ENCODE measurements at regions not wholly inside any gene's neighbourhood (a gene's known extent, or its start where the extent isn't known, plus 50 kb on each side); places are given as distances from the start of the nearest gene placed in this dataset.
A peak's percentile ranks its signal among the peaks of the same experiment; 100 is the strongest.

DNA sequence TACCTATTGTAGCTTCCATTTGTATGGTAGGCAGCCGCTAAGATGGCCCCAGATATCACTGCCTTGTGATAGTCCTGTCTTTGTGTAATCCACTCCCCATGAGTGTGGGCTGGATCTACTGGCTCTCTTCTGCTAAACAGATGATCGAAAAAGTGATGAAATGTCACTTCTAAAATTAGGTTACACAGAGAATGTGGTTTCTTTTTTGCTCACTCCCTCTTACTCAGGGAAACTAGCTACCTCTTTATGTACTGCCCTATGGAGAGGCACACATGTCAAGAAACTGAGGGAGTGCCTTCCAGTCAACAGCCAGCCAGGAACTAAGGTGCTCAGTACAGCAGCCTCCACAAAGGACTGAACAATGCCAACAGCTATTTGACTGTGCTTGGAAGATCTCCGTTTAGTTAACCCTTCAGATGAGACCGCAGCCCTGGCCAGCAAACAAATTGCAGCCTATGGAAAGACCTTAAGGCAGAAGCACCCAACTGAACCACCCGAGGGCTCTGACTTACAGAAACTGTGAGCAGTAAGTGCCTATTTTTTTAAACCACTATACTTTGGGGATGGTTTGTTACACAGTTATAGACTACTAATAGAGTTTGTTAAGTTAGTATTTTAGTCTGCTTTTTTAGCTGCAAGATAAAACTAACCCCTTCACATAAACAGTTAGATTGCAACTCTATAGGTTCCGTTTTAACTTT, 113.2 kb upstream of the MAF start:
- Histone ChIP-seq H3K9me3 (ENCODE audit: low read depth) (no peaks in the 10 kb centered on the region), H3K36me3 (no peaks in the 10 kb centered on the region), H3K4me3 (no peak overlapping the region), H3K27me3 (no peaks in the 10 kb centered on the region), H3K4me1 (ENCODE audit: low read depth) (peaks cover 13% of the 10 kb centered on the region), H3K27ac (no peak overlapping the region)
- TF ChIP-seq, protein P1, sequence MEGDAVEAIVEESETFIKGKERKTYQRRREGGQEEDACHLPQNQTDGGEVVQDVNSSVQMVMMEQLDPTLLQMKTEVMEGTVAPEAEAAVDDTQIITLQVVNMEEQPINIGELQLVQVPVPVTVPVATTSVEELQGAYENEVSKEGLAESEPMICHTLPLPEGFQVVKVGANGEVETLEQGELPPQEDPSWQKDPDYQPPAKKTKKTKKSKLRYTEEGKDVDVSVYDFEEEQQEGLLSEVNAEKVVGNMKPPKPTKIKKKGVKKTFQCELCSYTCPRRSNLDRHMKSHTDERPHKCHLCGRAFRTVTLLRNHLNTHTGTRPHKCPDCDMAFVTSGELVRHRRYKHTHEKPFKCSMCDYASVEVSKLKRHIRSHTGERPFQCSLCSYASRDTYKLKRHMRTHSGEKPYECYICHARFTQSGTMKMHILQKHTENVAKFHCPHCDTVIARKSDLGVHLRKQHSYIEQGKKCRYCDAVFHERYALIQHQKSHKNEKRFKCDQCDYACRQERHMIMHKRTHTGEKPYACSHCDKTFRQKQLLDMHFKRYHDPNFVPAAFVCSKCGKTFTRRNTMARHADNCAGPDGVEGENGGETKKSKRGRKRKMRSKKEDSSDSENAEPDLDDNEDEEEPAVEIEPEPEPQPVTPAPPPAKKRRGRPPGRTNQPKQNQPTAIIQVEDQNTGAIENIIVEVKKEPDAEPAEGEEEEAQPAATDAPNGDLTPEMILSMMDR (IDR thresholded peaks at IDR 0.05; ENCODE audit: low read depth, low read length): no peak
- no peak for DNase-seq (ENCODE audit: low read depth in 1 of 2, low spot score in 1 of 2)

DNA sequence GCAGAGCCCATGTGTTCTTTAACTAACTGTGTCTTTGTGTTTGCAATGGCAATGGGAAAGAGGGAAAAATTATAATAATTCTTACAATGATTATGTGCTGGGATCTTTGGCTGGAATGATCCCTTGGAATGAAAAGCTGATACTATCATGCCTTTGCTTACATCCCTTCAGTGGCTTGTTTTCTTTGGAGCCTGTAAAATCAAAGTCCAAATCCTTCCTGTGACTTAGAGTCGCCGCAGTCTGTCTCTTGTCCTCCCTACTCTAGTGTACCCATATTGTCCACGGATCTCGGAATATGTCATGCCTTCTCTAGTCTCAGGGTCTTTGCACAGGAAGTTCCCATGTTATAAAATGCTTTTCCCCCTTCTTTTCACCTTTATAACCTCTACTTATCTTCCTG, 111.7 kb upstream of the MAF start:
- Histone ChIP-seq H3K36me3 (no peaks in the 10 kb centered on the region), H3K27me3 (no peaks in the 10 kb centered on the region), H3K27ac (no peak overlapping the region), H3K4me1 (ENCODE audit: low read depth) (peaks cover 10% of the 10 kb centered on the region), H3K4me3 (no peak overlapping the region), H3K9me3 (ENCODE audit: low read depth) (no peaks in the 10 kb centered on the region)
- TF ChIP-seq, protein P1 (IDR thresholded peaks at IDR 0.05; ENCODE audit: low read depth, low read length): no peak
- DNase-seq (ENCODE audit: low read depth in 1 of 2, low spot score in 1 of 2): no peak

DNA sequence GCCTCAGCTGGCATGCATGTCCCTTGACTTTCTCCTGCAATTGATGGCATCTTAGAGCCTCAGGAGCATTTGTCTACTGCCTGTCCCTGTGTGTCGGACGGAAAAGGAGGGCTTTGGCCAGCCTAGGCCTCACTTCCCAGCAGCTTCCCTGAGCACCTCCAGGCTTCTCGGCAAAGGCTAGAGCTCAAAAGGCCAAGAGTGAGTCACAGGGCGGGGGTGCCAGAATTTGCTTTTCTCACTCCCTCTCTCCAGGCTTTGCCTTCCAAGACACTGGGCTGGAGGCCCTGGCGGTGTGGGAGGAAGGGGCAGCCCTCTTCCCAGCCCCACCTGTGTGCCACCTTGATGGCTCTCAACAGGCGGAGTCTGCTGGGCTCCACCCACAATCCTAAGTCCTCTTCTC, 107.3 kb upstream of the MAF start:
- Histone ChIP-seq H3K4me1 (ENCODE audit: low read depth) (no peaks in the 10 kb centered on the region), H3K36me3 (no peaks in the 10 kb centered on the region), H3K4me3 (no peak overlapping the region), H3K9me3 (ENCODE audit: low read depth) (no peaks in the 10 kb centered on the region), H3K27ac (no peak overlapping the region), H3K27me3 (no peaks in the 10 kb centered on the region)
- TF ChIP-seq, protein P1 (IDR thresholded peaks at IDR 0.05; ENCODE audit: low read depth, low read length): no peak
- DNase-seq (ENCODE audit: low read depth in 1 of 2, low spot score in 1 of 2): peak in 1 of 2 donors; percentile 5

DNA sequence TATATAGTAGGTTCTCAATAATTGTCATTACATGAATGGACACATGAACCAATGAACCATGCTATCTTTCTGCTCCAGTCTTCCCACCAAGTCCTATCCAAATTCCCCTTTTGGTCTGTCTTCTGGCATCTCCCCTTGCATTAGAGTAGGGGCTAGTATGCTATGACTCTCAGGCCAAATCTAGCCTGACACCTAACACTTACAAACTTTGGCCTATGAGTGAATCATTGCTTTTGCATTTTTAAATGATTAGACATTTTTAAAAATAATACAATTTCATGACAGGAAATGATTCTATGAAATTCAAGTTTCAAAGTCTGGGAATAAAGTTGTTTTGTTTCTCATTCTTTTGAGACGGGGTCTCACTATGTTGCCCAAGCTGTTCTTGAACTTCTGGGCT, 102.5 kb upstream of the MAF start:
- H3K36me3 ChIP-seq: no peaks in the 10 kb centered on the region
- H3K4me1 ChIP-seq (ENCODE audit: low read depth): peaks cover 2% of the 10 kb centered on the region
- no peaks in the 10 kb centered on the region for H3K27me3 ChIP-seq
- no peak overlapping the region for H3K4me3 ChIP-seq
- H3K27ac ChIP-seq: no peak overlapping the region
- TF ChIP-seq, protein P1 (IDR thresholded peaks at IDR 0.05; ENCODE audit: low read depth, low read length): no peak
- H3K9me3 ChIP-seq (ENCODE audit: low read depth): no peaks in the 10 kb centered on the region
- DNase-seq (ENCODE audit: low read depth in 1 of 2, low spot score in 1 of 2): no peak

DNA sequence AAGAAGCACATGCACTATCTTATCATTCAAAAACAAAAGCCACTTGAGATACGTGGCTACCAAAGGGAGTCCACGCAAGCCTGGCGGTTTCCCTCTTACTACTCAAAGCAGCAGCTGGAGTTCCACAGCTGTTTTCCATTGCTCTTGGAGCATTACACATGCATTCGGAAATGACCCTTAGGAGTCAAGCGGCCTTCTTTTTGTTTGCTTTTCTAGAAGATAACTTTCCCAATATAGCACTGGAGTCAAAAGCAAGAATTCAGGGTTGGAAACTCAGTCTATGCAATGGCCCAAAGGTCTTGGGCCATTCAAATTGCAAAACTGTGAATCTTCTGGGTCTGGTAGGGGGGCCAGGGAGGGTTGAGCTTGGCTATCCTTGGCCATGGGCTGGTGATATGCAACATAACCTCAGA, 97.8 kb upstream of the MAF start:
- Histone ChIP-seq H3K9me3 (ENCODE audit: low read depth) (no peaks in the 10 kb centered on the region), H3K4me3 (no peak overlapping the region), H3K36me3 (no peaks in the 10 kb centered on the region), H3K27ac (no peak overlapping the region), H3K4me1 (ENCODE audit: low read depth) (peaks cover 2% of the 10 kb centered on the region), H3K27me3 (no peaks in the 10 kb centered on the region)
- DNase-seq (ENCODE audit: low read depth in 1 of 2, low spot score in 1 of 2): peak in 1 of 2 donors; percentile 47
- TF ChIP-seq, protein P1 (IDR thresholded peaks at IDR 0.05; ENCODE audit: low read depth, low read length): no peak
